Bronchial epithelial cell (primary cell): ENCODE measurements at regions not wholly inside any gene's neighbourhood (a gene's known extent, or its start where the extent isn't known, plus 50 kb on each side); places are given as distances from the start of the nearest gene placed in this dataset.

Experiments used
- DNase-seq: peaks from one replicate; pipeline ENCODE4 v3.0.0-alpha.2; 2010; ENCODE audit warnings: low read depth
- FAIRE-seq: peaks from 2 replicates; lab custom pipeline; 2011; peaks lifted over from hg19 to GRCh38; lab: Jason Lieb, UNC
- H3K27me3 ChIP-seq: 2 replicates; pipeline ENCODE4 v1.5.1; 2011; ENCODE audit warnings: low read length; ENCODE audit not compliant: control insufficient read depth, insufficient read depth
- H3K36me3 ChIP-seq: 2 replicates; pipeline ENCODE4 v1.5.1; 2011; ENCODE audit warnings: low read length; ENCODE audit not compliant: control insufficient read depth, insufficient read depth
- H3K4me3 ChIP-seq: 2 replicates; pipeline ENCODE4 v1.5.1; 2011; ENCODE audit warnings: mild to moderate bottlenecking, low read depth, low read length, control low read depth
- CTCF ChIP-seq: IDR thresholded peaks from 2 replicates; pipeline ENCODE4 v1.5.1; 2011; ENCODE audit warnings: mild to moderate bottlenecking, moderate library complexity, low read length, control low read depth, inconsistent platforms; ENCODE audit not compliant: insufficient read depth, severe bottlenecking

DNA sequence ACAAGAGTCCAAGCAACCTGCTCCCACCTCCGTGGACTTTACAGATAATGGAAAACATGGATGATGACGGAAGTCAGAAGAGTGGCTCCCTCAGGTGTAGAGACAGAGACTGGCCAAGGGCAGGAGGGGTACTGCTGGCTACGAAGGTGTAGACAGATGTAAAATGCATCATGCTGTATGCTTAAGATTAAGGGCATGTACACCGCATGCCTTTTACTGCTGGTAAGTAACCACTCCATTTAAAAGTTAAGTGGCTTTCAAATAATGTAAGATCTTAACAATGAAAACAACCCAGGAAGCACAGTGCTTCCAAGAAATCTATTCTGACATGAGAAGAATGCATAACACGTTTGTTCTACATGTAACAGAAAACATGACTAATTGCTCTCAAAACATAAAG is 76.9 kb upstream of the FAM9B start:
- DNase-seq (no peak), FAIRE-seq (no peak)
- TF ChIP-seq CTCF = no peak
- Histone ChIP-seq H3K36me3 (no peaks in the 10 kb centered on the region), H3K27me3 (no peaks in the 10 kb centered on the region), H3K4me3 (no peak overlapping the region)

DNA sequence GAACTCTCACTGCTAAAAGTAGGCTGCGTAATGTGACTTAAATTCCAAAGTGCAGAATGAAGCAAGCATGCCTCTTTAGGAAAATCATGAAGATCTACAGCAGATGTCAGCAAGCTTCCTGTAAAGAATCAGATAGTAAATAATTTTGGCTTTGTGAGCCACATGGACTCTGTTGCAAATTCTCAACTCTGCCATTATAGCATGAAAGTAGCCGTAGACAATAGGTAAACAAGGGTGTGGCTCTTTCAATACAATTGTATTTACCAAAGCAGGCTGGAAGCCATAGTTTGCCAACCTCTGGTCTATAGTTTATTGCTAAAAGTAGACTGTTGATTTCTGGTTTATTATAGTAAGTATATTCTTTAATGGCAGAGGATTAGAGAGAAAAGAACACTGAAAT is 80.3 kb upstream of the FAM9B start:
- no peak for FAIRE-seq
- no peak for DNase-seq
- TF ChIP-seq CTCF = no peak
- no peaks in the 10 kb centered on the region for H3K27me3 ChIP-seq
- H3K4me3 ChIP-seq = no peak overlapping the region
- H3K36me3 ChIP-seq = no peaks in the 10 kb centered on the region

DNA sequence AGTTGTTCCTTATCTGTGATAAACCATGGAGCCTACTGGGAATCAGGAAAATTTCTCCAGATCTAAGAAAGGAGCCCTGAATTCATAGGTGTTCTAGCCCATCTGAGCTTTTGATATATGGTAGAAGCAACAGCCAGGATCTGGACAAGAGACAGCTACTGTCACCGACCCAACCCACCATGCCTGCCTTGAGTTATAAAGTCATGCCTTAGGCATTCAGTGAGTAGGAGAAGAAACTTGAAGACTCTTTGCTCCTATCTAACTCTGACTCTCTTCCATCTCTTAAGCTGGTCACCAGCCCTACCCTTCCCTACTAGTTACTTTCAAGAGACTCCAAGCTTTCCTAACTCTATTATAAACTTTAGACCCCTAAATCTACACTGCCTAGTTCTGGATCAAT is 83.9 kb upstream of the FAM9B start:
- no peak for FAIRE-seq

GRCh38 chrX:9122519-9123245 is 88.8 kb upstream of the FAM9B start:
- H3K36me3 ChIP-seq = no peaks in the 10 kb centered on the region
- TF ChIP-seq CTCF = no peak
- FAIRE-seq (no peak), DNase-seq (no peak)
- H3K27me3 ChIP-seq = no peaks in the 10 kb centered on the region
- no peak overlapping the region for H3K4me3 ChIP-seq

More for the DNA sequence above, 83.9 kb upstream of the FAM9B start:
- Histone ChIP-seq H3K27me3 (no peaks in the 10 kb centered on the region), H3K4me3 (no peak overlapping the region), H3K36me3 (no peaks in the 10 kb centered on the region)
- TF ChIP-seq CTCF = no peak
- DNase-seq = no peak

GRCh38 chrX:9127986-9128385 is 94.1 kb upstream of the FAM9B start:
- no peaks in the 10 kb centered on the region for H3K27me3 ChIP-seq
- no peak for DNase-seq
- H3K4me3 ChIP-seq = no peak overlapping the region
- no peak for FAIRE-seq
- no peaks in the 10 kb centered on the region for H3K36me3 ChIP-seq
- no peak for TF ChIP-seq CTCF

- Histone ChIP-seq H3K27me3 (no peaks in the 10 kb centered on the region), H3K36me3 (no peaks in the 10 kb centered on the region), H3K4me3 (no peak overlapping the region)
- TF ChIP-seq CTCF = no peak
- DNase-seq (no peak), FAIRE-seq (no peak)
Observed at GRCh38 chrX:9130031-9130430, 96.1 kb upstream of the FAM9B start.
